OCI-LY7 (cell line): ENCODE measurements at regions not wholly inside any gene's neighbourhood (a gene's known extent, or its start where the extent isn't known, plus 50 kb on each side); places are given as distances from the start of the nearest gene placed in this dataset.

Source experiments
- CTCF ChIP-seq: fragments of 200-600 bp; sonication (generic); conservative IDR thresholded peaks from 2 replicates; pipeline ENCODE4 v1.5.1; 2014; ENCODE audit warnings: mild to moderate bottlenecking, antibody characterized with exemption, low read length, moderate library complexity, mixed read lengths
- EZH2phosphoT487 ChIP-seq: fragments of 200-600 bp; sonication (generic); IDR thresholded peaks from 2 replicates; pipeline ENCODE4 v1.6.1; 2018; ENCODE audit warnings: low read depth, borderline replicate concordance, mild to moderate bottlenecking, mixed run types, antibody characterized with exemption, low read length, moderate library complexity, mixed read lengths

DNA sequence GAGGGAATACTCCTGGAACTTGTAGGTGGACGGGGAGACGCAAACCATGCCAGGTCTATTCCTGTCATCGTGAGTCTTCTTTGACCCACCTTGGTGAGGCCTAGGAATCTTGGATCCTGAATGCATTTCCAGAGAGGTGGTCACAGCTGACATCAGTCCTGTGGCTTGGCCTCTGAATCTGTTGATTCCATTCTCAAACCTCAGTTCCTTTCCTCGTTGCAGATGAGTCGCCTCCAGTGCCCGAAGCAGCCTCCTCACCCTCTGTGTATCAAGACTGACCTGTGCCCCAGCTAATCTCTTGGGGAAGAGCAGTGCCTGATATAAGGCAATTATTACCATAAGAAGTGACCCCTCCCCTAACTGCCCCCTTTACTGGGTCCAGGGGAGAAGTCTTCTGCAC is 118.1 kb downstream of the SMIM20 start:
- TF ChIP-seq CTCF: no peak
- TF ChIP-seq EZH2phosphoT487: no peak
